ENCODE measurements at regions not wholly inside any gene's neighbourhood (a gene's known extent, or its start where the extent isn't known, plus 50 kb on each side); places are given as distances from the start of the nearest gene placed in this dataset.

DNA sequence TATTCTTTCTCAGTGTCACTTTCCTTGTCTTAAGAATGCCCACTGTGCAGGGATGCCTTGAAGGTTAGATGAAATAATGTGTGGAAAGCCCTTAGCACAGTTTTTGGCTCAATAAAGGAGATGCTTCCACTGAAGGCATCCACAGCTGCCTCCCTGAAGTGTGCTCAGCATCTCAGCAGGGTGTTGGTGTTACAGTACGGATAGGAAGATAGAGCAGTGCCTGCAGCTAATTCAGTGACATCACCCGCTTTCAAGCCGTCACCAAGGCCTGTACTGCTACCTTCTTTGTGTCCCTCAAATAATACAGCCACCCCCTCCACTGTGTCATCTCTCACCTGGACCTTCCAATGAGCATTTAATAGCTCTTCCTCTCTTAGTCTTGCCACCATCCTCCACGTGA, 59.0 kb downstream of the NDUFS5 start:
- DNase-seq (ENCODE audit: low read depth): no peak

DNA sequence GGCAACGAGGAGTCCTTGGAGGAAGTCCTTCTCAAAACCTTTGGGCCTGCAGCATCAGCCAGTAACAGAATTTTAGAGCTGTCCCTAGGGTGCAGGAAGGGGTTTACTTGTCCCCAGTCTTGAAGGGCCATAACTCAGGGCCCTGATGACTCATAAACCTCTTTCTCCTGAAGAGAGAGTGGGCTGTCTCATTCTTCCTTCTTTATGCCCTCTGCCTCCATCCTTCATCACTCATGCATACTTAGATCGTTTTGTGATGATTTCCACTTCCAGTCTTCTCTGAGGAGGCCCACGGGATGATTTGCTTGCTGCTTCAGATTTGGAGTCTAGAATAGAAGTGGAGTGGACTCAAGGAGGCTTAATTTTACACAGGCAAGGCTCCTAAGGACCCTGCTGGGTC, 60.2 kb downstream of the NDUFS5 start:
- DNase-seq (ENCODE audit: low read depth): no peak

DNA sequence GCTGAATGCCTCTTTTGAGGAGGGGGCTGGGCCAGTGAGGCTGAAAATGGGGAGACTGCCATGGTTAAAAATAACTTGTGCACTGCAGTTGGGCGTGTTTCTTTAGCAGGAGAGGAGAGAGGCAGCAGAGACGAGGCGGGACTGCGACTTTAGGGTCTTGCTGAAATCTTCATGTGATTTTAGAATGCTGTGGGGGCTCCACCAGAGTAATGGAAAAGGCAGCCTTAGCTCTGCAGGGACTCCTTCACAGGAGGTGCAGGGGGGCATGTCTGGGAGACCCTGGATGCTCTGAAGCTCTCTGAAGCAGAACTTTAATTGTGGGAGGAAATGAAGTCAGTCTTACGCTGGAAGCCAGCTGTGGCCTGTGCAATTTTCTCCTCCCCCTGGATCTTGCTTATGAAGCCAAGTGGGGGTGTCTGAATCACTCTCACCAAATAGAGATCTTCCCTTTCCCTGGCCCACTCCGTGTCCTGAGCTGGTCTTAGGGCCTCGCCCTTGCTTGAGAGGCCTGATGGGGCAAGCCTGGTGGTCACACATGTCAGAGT, 60.8 kb downstream of the NDUFS5 start:
- DNase-seq (ENCODE audit: low read depth): no peak

DNA sequence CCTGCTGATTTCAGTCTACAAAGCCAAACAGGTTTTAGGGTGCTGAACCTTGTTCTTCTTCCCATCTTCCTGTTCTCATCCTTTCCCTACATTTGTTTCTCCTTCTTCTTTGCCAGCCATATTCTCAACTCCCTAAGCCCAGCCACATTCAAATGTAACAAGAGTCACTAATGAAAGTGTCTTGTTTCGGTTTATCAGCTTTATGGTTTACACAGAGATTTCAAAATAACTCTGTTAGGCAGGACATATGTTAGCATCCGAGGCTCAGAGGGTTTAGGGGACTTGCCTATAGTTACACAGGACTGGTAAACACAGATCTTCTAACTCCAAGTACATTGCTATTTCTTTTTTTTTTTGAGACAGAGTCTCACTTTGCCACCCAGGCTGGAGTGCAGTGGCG, 61.3 kb downstream of the NDUFS5 start:
- no peak for DNase-seq (ENCODE audit: low read depth)

DNA sequence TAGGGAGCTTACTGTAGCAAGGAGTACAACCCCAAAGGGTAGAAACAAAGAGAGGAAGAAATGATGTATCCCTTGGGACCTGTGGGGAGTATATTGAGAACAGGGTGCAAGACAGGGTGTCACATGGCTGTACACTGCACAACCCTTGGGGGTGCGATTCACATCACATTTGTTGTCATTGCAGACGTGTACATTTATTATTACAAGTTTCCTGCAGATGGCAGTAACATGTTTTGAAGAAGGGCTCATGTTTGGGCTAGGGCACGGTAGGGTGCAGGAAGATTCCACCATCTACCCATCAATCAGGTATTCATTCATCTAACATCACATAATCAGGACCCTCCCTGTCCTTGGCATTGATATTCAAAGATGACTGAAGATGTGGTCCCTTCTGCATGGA, 62.5 kb downstream of the NDUFS5 start:
- no peak for DNase-seq (ENCODE audit: low read depth)

DNA sequence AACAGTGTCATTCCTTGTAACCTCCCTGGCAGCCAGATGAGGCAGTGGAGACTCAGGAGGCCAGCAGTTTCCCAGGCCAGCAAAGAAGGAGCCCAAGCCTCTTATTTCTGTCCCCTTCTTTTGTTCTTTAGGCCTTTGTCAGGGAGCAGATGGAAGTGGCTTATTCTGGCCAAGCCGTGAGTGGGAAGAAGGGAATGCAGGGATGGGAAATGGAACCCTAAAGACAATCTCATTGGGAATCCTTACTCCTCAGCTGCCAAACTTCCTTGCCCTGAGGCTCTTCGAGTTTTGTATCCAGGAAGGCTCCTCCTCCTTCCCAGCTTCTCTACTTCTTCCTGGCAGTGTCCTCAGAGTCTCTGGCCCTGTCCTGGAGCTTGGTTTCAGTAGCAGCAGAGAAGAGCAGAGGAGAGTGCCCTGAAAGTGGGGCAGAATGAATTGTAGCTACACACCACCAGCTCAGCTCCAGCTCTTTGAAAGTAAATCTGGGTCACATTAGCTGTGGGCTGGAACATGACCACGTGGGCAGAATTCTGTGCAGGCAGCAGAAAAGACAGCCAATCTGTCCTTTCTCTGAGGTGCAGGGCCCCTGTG, 63.9 kb downstream of the NDUFS5 start:
- no peak for DNase-seq (ENCODE audit: low read depth)

DNA sequence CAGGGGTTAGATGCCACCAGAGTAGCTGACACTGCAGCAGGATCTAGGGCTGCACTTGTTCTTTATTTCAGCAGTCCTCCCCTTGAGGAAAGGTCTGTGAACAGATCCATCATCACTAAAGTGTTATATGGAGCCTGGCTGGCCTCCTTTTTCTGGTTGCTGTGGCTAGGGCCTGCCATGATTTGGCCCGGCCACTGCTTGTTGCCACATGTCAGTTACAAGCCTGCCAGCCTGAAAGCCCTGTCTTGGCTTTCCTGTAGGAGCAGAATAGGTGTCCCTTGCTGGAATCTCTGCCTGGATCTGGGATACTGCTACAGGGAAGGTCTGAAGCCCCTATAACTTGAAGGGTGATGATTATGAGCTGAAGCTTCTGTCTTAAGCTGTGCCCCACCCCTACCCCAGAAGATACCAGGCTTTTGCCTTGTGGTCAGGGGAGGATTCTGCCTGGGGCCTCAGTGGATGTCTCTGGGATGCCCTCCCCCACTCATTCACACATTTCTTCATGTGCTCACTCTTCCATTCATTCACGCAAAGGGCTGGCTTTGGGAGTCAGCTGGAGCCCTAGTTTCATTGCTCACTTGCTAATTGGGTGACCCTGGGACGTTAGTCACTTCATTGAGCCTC, 64.7 kb downstream of the NDUFS5 start:
- no peak for DNase-seq (ENCODE audit: low read depth)

DNA sequence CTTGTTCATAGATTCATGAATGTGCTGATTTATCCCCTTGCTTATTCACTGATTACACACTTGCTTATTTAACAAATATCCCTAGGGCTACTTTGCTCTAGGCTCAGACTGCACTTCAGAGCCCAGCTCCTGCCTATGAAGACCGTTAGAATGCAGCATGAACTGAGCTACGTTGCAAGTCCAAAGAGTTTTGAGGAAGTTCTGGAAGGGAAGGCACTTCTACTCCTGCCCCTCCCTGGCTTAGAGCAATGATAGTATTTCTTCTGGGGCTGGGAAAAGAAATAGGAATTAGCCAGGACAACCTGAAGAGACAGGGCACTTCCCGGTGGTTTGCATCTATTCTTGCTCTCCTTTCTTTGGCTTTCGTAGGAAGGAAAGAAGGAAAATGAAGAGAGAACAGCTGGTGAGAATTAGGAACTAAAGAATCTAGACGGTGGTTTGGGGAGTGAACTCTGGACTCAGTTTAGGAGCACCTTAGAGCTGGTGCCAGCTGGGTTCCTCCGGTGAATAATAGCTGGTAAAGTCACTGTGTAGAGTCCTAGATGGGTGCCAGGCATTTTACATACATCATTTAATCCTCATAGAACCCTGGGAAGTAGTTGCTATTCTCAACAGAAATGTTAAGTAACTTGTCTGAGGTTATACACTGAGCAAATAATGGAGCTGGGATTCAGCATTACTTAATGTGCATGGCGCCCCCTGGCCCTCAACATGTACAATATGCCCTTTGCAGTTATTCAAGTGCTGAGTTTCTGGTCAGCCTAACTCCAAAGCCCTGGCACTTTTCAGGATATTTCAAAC, 65.9 kb downstream of the NDUFS5 start:
- no peak for DNase-seq (ENCODE audit: low read depth)

DNA sequence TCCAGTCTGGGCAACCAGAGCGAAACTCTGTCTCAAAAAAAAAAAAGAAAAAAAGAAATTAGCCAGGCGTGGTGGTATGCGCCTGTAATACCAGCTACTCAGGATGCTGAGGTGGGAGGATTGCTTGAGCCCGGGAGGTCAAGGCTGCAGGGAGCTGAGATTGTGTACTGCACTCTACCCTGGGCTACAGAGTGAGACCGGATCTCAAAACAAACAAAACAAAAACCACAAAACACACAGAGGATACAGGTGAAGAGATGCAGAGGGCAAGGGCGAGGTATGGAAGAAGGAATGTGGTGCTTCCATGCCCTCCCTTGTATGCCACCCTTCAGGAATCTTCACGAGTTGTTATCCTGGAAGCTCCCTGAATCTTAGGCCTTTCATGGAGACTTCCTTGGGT, 68.5 kb downstream of the NDUFS5 start:
- no peak for DNase-seq (ENCODE audit: low read depth)

DNA sequence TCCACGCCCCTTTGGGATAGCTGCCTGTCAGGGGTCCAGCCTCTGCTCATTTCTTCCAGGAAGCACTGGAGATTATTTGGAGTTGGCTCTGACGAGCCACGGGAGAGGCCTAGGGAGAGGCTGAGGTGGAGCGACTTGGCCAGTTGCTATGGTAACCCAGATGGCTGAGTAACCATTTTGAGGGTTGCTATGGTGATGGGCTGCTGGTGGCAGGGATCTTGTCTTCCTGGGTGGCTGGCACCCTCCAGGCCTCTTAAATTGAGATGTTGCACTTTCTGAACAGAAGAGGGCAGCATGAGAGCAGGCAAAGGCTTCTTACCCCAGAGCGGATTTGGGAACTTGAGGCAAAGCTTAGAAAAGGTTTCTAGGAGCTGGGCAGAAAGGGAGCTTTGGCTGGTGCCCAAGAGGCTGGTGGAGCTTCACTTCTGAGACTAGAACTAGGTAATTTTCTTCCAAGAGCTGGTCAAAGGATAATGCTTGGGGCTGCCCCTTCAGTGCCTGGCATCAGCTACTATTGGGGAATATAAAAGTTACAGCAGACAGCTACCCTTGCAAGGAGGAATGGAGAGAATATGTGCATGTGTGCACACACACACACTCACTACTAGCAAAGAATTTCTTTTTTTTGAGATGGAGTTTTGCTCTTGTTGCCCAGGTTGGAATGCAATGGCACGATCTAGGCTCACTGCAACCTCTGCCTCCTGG, 72.5 kb downstream of the NDUFS5 start:
- DNase-seq (ENCODE audit: low read depth): peak; percentile 52

DNA sequence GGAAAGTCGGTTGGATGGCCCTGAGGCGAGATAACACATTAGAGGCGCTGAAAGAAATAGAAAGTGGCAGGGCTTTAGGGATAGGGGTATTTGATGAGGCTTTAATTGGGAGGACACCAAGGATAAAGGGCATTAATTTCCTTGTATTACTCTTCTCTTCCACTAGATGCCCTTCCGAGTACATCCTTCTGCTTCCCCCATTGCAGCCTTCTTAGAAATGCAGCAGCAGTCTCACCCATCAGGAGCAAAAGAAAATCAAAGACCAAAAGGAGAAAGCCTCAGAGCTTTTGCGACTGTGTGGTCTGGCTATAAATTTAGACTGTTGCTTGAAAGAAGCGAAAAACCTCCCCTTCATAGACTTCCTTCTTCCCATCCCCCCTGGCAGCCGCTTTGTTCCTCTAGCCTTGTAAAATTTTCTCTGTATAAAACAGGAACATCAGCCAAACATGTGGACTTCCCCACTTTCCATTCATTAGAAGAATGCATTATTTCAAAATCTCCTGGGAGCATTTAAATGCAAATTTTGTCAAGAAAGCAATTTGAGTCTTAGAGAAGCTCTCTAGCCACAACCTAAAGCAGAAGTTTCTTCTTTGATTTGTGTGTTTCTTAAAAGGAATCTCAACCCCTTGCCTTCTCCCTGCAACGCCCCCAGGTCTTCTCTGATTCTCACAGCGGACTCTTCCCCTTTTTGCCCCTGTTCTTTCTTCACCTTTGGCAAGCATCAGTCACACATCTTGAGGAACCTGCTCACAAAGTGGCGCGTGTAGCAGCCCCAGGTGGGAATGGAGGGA, 76.6 kb downstream of the NDUFS5 start:
- DNase-seq (ENCODE audit: low read depth): no peak

DNA sequence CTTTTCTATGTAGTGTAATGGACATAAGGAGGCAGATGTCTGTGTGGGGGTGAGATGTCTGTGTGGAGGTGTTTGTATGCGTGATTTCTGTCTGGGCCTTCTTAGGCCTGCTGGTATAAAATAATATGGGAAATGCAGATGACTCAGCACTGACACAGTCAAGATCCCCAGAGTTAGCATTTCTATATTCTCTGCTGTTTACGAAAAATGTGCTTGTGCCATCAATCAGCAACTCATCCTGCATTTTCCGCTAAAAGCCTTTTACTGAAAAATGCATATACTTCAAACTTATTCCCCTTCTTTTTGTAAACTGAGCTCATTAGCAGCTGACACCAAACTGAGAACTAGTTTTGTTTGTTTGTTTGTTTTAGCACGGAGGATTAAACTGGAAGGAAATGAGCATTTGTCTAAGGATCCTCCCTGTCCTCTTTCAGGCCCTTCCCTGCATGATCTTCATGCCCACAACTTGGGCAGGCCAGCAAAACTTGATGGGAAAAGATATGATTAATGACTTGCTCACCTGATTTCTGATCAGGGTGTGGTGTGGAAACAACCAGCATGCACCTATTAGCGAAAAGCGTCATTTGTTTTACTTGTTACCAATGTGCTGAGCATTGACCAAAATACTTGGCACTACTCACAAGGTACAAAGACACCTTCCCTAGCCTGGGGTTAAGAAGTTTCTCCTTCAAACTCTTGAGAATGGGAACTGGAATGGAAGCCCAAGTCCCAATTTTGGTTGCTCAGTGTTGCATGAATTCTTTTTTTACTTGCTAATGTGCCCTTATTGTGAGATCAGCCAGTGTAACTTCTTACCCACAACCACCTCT, 77.4 kb downstream of the NDUFS5 start:
- no peak for DNase-seq (ENCODE audit: low read depth)

DNA sequence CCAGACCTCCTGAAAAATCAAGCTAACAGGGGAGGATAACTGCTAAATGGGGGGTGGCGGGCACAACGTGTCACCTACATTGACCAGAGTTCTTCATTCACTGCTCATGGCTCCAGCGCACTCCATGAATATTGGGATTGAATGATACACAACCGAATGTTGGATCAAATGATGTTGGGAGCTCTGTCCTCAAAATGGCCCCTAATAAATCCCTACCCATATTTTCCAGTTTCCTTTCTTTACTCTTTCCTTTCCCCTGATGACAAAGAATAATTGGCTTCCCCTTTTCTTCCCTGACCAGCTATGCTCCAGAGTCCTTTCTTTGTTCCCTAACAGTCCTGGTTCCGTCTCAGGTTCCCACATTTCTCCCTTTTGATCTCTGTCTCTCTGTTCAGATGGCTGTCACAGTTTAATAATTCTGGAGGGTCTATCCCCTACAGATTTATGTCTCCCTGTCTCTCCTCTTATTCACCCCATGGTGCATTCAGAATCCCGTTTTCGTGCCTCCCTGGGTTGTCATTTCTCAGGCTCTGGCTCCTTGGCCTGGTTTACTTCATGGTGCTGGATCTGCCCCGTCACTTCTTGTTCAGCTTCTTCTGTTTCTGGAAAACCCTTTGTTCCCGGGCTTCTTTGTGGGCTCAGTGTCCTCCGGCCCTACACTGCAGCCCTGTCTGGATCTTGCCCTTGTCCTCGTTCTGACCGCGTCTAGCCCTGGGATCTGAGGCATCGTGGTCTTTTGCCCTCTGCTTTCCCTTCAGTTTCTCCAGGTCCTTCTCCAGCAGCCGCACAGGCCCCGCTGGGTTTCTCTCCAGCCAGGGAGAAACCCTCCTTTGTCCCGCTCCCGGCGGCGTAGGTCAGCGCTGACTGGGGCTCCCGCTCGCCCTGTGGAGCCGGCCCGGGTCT, 78.3 kb downstream of the NDUFS5 start:
- DNase-seq (ENCODE audit: low read depth): no peak

DNA sequence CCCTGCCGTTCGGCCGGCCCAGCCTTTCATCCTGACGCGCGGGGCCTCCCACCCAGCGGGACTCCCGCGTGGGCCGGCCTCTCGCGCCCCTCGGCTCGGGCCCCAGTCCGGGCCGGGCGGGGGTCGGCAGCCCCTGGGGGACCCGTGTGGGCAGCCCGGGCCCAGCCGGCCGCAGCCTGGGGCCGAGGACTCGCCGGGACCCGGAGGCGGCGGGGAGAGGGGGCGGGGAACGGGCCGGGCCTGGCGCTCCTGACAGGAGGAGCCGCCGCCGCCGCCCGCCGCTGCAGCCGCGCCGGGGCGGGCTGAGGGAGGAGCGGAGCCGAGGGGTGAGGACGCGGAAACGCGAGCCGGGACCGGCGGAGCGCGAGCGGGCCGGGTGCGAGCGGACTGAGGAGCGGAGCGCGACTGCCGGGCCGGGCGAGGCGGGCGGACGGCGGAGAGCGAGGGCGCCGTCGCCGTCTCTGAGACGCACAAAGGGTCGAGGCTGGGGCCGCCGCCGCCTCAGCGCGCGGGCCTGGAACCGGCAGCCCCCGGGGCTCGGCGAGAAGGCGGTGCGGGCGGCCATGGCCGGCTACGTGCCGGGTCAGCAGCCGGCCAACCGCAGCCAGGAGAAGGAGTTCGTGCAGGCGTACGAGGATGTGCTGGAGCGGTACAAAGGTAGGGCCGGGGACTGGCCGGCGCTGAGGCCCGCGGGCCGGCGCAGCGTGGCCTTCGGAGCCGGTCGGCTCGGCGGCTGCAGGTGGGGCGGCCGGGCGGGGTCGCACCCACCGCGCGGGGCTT, 79.1 kb downstream of the NDUFS5 start:
- peak; percentile 38 for DNase-seq (ENCODE audit: low read depth)

DNA sequence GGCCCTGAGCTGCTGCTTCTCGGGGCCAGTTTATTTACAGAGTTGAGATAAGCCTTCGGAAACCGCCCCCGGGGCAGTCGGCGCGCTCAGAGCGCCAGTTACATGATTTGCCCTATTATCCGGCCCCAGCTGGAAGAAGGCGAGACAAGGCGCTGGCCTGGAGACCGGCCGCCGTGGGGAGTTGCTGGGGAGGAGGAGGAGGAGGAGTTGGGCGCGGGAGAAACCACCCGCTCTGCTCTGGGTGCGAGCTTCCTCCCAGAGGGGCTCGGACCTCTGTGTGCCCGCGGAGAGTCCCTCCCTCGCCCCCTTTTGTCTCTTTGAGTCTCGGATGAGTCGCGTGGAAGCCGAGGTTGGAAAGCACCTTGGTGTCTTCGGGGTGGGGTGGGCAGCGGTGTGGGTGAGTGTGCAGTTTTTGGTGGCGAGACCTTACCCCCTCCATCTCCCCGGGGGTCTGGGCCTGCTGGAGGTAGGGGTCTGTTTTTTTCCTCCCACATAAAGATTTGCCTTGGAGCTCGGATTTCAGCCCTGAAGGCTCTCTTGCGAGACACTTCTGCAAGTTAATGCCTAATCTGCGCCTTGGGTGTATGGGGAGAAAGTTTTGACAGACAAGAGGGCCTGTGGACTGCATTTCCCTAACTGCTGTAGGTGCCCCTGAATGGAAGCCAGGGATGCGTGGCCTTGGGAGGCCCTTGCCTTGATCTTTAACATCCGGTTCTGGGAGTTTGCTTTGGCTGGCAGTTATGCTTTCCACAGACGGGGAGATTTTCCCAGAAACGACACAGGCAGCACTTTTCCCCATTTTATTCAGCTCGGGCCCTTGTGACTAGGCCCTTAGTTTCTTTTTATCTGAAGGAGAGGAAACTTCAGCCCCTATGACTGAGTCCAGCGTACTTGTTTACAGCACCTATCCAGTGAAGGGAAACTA, 80.0 kb downstream of the NDUFS5 start:
- peak; percentile 11 for DNase-seq (ENCODE audit: low read depth)

DNA sequence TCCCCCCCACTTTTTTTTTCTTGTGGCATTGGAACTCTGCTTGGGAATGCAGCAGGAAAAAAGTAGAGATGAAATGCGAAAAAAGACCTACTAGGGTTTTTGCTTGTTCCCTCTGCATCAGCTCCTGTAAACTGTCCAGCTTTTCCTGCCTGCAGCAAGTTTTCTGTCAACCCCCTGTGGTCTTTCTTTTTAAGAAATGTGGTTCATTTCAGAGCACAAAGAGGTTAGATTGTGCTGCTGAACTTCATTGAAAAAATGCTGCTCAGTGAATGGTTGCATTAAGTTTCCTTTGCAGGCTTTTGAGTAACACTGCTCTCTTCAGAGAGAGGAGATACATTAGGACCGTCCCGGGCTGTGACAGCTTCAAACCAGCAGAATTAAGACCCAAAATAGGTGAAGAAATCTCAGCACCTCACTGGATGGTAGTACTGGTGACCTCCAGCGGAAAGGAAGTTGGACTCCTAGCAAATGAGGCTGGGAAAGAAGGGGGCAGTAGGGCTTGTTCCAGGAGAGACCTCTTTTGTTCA, 80.7 kb downstream of the NDUFS5 start:
- no peak for DNase-seq (ENCODE audit: low read depth)
